HCT116 (cell line): ENCODE measurements at regions not wholly inside any gene's neighbourhood (a gene's known extent, or its start where the extent isn't known, plus 50 kb on each side); places are given as distances from the start of the nearest gene placed in this dataset.

Source experiments
- ATAC-seq: fragments of 200-7000 bp; cut with Tn5 transposase; 2 replicates; pipeline ENCODE4 v1.9.1; 2020; ENCODE audit warnings: mild to moderate bottlenecking, moderate library complexity
- BruUV-seq: library from RNA; stranded (reverse); fragments of 400-500 nt; replicated peaks from 2 replicates; lab custom pipeline; 2021; lab: Mats Ljungman, UMichigan
- CTCF ChIA-PET: fragments of 300-600 bp; sonication (Branson Sonifier 250); formaldehyde crosslinking; loops from one replicate; lab custom pipeline; 2021; ENCODE audit warnings: antibody characterized with exemption; lab: Charles Lee
- POLR2A ChIA-PET: fragments of 300-600, 350-600 bp; sonication (Branson Sonifier 250); formaldehyde crosslinking; loops from one replicate; lab custom pipeline; 2021; ENCODE audit warnings: antibody characterized with exemption; lab: Charles Lee
- RAD21 ChIA-PET, 2 experiments: fragments of 300-600 bp; sonication (Branson Sonifier 250); formaldehyde crosslinking; loops; one replicate each; lab custom pipeline; 2023; ENCODE audit warnings: low total read pairs in 2 of 2; ENCODE audit not compliant: uncharacterized antibody in 2 of 2, unreplicated experiment in 2 of 2, low non-redundant PET in 1 of 2; lab: Charles Lee
- DNase-seq: peaks from one replicate; pipeline ENCODE4 v3.0.0-alpha.2; 2010; ENCODE audit warnings: low read depth, low spot score
- H2AFZ ChIP-seq: fragments of 200-600 bp; shearing (Covaris generic), sonication (generic); 2 replicates; pipeline ENCODE4 v1.6.1; 2017; ENCODE audit warnings: low read depth, mixed run types, mixed read lengths, antibody characterized with exemption, low read length; ENCODE audit not compliant: poor library complexity, severe bottlenecking
- H3K27ac ChIP-seq: 2 replicates; pipeline ENCODE4 v1.5.1; 2012; ENCODE audit warnings: low read depth, low read length
- H3K27me3 ChIP-seq: fragments of 200-600 bp; sonication (generic); 2 replicates; pipeline ENCODE4 v1.6.1; 2016; ENCODE audit warnings: mixed run types, low read length, mixed read lengths; ENCODE audit not compliant: insufficient read depth
- H3K36me3 ChIP-seq, 2 experiments: fragments of 200-500 bp in 1 of 2; fragments of 200-600 bp in 1 of 2; sonication (Bioruptor generic) in 1 of 2; sonication (generic) in 1 of 2; 2 replicates each; pipeline versions ENCODE4 v1.5.1 to v1.6.1; 2014 to 2016; ENCODE audit warnings: low read length in 2 of 2, inconsistent platforms in 1 of 2, mixed read lengths in 1 of 2, mixed run types in 1 of 2; ENCODE audit not compliant: insufficient read depth in 2 of 2, control insufficient read depth in 1 of 2
- H3K4me1 ChIP-seq, 2 experiments: fragments of 200-600 bp in 1 of 2; sonication (generic) in 1 of 2; 2 replicates each; pipeline versions ENCODE4 v1.5.1 to v1.6.1; 2012 to 2017; ENCODE audit warnings: low read length in 2 of 2, inconsistent platforms in 1 of 2, mild to moderate bottlenecking in 1 of 2, mixed read lengths in 1 of 2, mixed run types in 1 of 2, moderate library complexity in 1 of 2; ENCODE audit not compliant: insufficient read depth in 2 of 2, control insufficient read depth in 1 of 2
- H3K4me2 ChIP-seq: fragments of 200-600 bp; sonication (generic); 2 replicates; pipeline ENCODE4 v1.6.1; 2017; ENCODE audit warnings: mixed run types, low read length, mixed read lengths
- H3K4me3 ChIP-seq, 2 experiments: fragments of 200-600 bp in 1 of 2; sonication (generic) in 1 of 2; replicated peaks in 1 of 2; 2 replicates each; pipeline ENCODE4 v1.5.1; 2011 to 2016; ENCODE audit warnings: low read length in 2 of 2, control low read depth in 1 of 2, low read depth in 1 of 2, mild to moderate bottlenecking in 1 of 2, mixed read lengths in 1 of 2, mixed run types in 1 of 2
- H3K79me2 ChIP-seq: fragments of 200-600 bp; sonication (generic); 2 replicates; pipeline ENCODE4 v1.6.1; 2017; ENCODE audit warnings: mild to moderate bottlenecking, mixed run types, low read length, moderate library complexity, mixed read lengths; ENCODE audit not compliant: insufficient read depth
- H3K9ac ChIP-seq: fragments of 200-600 bp; sonication (generic); 2 replicates; pipeline ENCODE4 v1.6.1; 2016; ENCODE audit warnings: low read length, mixed read lengths
- H3K9me2 ChIP-seq: fragments of 200-600 bp; sonication (generic), shearing (Covaris generic); 2 replicates; pipeline ENCODE4 v1.6.1; 2017; ENCODE audit warnings: mixed run types, mild to moderate bottlenecking, moderate library complexity; ENCODE audit not compliant: insufficient read depth
- H3K9me3 ChIP-seq, 2 experiments: fragments of 200-500 bp in 1 of 2; fragments of 200-600 bp in 1 of 2; sonication (Bioruptor generic) in 1 of 2; sonication (generic) in 1 of 2; 2 replicates each; pipeline ENCODE4 v1.6.1; 2014 to 2017; ENCODE audit warnings: low read length in 2 of 2, mixed read lengths in 2 of 2, inconsistent platforms in 1 of 2, low read depth in 1 of 2, mild to moderate bottlenecking in 1 of 2, mixed run types in 1 of 2, moderate library complexity in 1 of 2; ENCODE audit not compliant: control insufficient read depth in 1 of 2, insufficient read depth in 1 of 2
- H4K20me1 ChIP-seq: fragments of 200-600 bp; sonication (generic), shearing (Covaris generic); 2 replicates; pipeline ENCODE4 v1.6.1; 2017; ENCODE audit warnings: mixed run types, mild to moderate bottlenecking, moderate library complexity; ENCODE audit not compliant: insufficient read depth
- ELF1 ChIP-seq: IDR thresholded peaks from 2 replicates; pipeline ENCODE4 v1.6.1; 2012; ENCODE audit warnings: low read depth, borderline replicate concordance
- EZH2 ChIP-seq: fragments of 200-600 bp; sonication (generic); IDR thresholded peaks from 2 replicates; pipeline ENCODE4 v1.6.1; 2017; ENCODE audit warnings: antibody characterized with exemption, mixed run types
- FOSL1 ChIP-seq: IDR thresholded peaks from 2 replicates; pipeline ENCODE4 v1.6.1; 2012; ENCODE audit warnings: low read depth
- POLR2A ChIP-seq: IDR thresholded peaks from 2 replicates; pipeline ENCODE4 v1.7.0; 2011; ENCODE audit warnings: borderline replicate concordance; ENCODE audit not compliant: insufficient read depth, insufficient read length; ENCODE audit errors: extremely low read depth
- POLR2AphosphoS5 ChIP-seq: IDR thresholded peaks from 2 replicates; pipeline ENCODE4 v1.6.1; 2011; ENCODE audit warnings: mild to moderate bottlenecking, low read depth, low read length, moderate library complexity
- RAD21 ChIP-seq: IDR thresholded peaks from 2 replicates; pipeline ENCODE4 v1.6.1; 2012; ENCODE audit warnings: low read depth, mild to moderate bottlenecking
- SIN3A ChIP-seq: IDR thresholded peaks from 2 replicates; pipeline ENCODE4 v1.6.1; 2012; ENCODE audit warnings: low read depth
- SP1 ChIP-seq: IDR thresholded peaks from 2 replicates; pipeline ENCODE4 v1.6.1; 2012; ENCODE audit warnings: low read depth
- TCF7L2 ChIP-seq: IDR thresholded peaks from 2 replicates; pipeline ENCODE4 v1.7.0; 2011; ENCODE audit warnings: borderline replicate concordance, inconsistent platforms; ENCODE audit not compliant: insufficient read depth, insufficient read length; ENCODE audit errors: extremely low read depth
- YY1 ChIP-seq: IDR thresholded peaks from 2 replicates; pipeline ENCODE4 v1.6.1; 2011; ENCODE audit warnings: low read length, low read depth, moderate library complexity, mild to moderate bottlenecking; ENCODE audit not compliant: insufficient replicate concordance; ENCODE audit errors: extremely low read depth
- ZFX ChIP-seq: fragments of 450-650 bp; IDR thresholded peaks from 2 replicates; pipeline ENCODE4 v1.6.1; 2017
- intact Hi-C: fragments of 100-400 bp; cut with micrococcal nuclease; formaldehyde crosslinking; loops from 2 replicates; pipeline ENCODE4 v1.10.0; 2022
- TF ChIP-seq, protein P1 (sequence below): IDR thresholded peaks from 2 replicates; pipeline ENCODE4 v1.6.1; 2012; ENCODE audit warnings: low read depth

DNA sequence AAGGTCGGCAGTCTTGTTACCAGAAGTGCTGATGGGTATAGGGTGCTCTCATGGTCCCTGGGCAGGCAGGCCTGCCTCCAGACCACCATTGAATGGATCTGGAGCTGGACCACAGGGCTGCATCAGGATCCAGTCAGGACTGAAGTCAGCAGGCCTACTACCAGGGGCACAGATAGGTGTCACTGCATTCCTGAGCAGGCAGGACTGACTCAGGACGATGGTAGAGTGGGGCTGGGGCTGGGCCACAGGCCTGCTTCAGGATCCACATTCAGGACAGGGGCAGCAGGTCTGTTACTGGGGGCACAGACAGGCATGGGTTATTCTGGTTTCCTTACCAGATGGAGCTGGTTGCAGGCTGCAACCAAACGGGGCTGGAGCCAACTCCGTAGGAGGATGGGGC, 51.4 kb upstream of the MAP3K4 start:
- Histone ChIP-seq H3K4me1 (no peaks in the 10 kb centered on the region), H3K27me3 (no peaks in the 10 kb centered on the region), H4K20me1 (no peaks in the 10 kb centered on the region), H3K9me2 (no peaks in the 10 kb centered on the region), H3K9ac (no peak overlapping the region), H2AFZ (no peak overlapping the region), H3K9me3 (no peaks in the 10 kb centered on the region), H3K4me2 (no peak overlapping the region), H3K27ac (no peak overlapping the region), H3K79me2 (no peaks in the 10 kb centered on the region), H3K36me3 (no peaks in the 10 kb centered on the region), H3K4me3 (no peak overlapping the region)
- BruUV-seq, result no TSS peak
- DNase-seq (no peak), ATAC-seq (no peak)
- CTCF ChIA-PET, result no interaction called here
- TF ChIP-seq FOSL1, result no peak
- TF ChIP-seq POLR2A, result no peak
- TF ChIP-seq, protein P1, sequence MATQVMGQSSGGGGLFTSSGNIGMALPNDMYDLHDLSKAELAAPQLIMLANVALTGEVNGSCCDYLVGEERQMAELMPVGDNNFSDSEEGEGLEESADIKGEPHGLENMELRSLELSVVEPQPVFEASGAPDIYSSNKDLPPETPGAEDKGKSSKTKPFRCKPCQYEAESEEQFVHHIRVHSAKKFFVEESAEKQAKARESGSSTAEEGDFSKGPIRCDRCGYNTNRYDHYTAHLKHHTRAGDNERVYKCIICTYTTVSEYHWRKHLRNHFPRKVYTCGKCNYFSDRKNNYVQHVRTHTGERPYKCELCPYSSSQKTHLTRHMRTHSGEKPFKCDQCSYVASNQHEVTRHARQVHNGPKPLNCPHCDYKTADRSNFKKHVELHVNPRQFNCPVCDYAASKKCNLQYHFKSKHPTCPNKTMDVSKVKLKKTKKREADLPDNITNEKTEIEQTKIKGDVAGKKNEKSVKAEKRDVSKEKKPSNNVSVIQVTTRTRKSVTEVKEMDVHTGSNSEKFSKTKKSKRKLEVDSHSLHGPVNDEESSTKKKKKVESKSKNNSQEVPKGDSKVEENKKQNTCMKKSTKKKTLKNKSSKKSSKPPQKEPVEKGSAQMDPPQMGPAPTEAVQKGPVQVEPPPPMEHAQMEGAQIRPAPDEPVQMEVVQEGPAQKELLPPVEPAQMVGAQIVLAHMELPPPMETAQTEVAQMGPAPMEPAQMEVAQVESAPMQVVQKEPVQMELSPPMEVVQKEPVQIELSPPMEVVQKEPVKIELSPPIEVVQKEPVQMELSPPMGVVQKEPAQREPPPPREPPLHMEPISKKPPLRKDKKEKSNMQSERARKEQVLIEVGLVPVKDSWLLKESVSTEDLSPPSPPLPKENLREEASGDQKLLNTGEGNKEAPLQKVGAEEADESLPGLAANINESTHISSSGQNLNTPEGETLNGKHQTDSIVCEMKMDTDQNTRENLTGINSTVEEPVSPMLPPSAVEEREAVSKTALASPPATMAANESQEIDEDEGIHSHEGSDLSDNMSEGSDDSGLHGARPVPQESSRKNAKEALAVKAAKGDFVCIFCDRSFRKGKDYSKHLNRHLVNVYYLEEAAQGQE, result no peak
- TF ChIP-seq EZH2, result no peak
- no peak for TF ChIP-seq POLR2AphosphoS5
- TF ChIP-seq TCF7L2, result no peak
- no peak for TF ChIP-seq SIN3A
- TF ChIP-seq RAD21, result no peak
- no peak for TF ChIP-seq ZFX
- no peak for TF ChIP-seq ELF1
- no peak for TF ChIP-seq SP1
- no peak for TF ChIP-seq YY1
- POLR2A ChIA-PET, result no interaction called here
- intact Hi-C loops, result no loop called here
- RAD21 ChIA-PET, result no interaction called here
